Natural killer cell (primary cell): ENCODE measurements at regions not wholly inside any gene's neighbourhood (a gene's known extent, or its start where the extent isn't known, plus 50 kb on each side); places are given as distances from the start of the nearest gene placed in this dataset.
"Not testable (repeated sequence)": the region's sequence is repeated elsewhere in the genome, so short reads cannot be mapped to it uniquely, and the experiment has no call there.

Experiments used
- ATAC-seq, 3 donors: fragments of 150-1000 bp in 2 of 3; fragments of 200-7000 bp in 1 of 3; cut with Tn5 transposase; 1 replicate in 1 of 3; 2 replicates in 2 of 3; pipeline ENCODE4 v1.10.0; 2021; ENCODE audit warnings: mild to moderate bottlenecking in 2 of 3, moderate library complexity in 2 of 3
- DNase-seq, 2 donors: peaks; one replicate each; pipeline versions ENCODE4 v3.0.0 to v3.0.0-alpha.2; 2013 to 2021; ENCODE audit warnings: mixed read lengths in 1 of 2
- H3K27ac ChIP-seq: one replicate; pipeline ENCODE4 v1.5.1; 2013; ENCODE audit warnings: mild to moderate bottlenecking, low read length
- H3K27me3 ChIP-seq: one replicate; pipeline ENCODE4 v1.6.1; 2013; ENCODE audit warnings: low read length; ENCODE audit not compliant: control insufficient read depth, insufficient read depth
- H3K36me3 ChIP-seq: one replicate; pipeline ENCODE4 v1.6.1; 2013; ENCODE audit warnings: low read length; ENCODE audit not compliant: control insufficient read depth, insufficient read depth
- H3K4me1 ChIP-seq: one replicate; pipeline ENCODE4 v1.6.1; 2013; ENCODE audit warnings: low read length; ENCODE audit not compliant: control insufficient read depth, insufficient read depth
- H3K4me3 ChIP-seq: one replicate; pipeline ENCODE4 v1.5.1; 2013; ENCODE audit warnings: low read length
- H3K9me3 ChIP-seq: one replicate; pipeline ENCODE4 v1.6.1; 2013; ENCODE audit warnings: low read length; ENCODE audit not compliant: control insufficient read depth, insufficient read depth
- H3K27ac Mint-ChIP-seq, 2 donors: one replicate each; pipeline ENCODE4 v1.8.0; 2022; ENCODE audit warnings: mild to moderate bottlenecking in 2 of 2, mixed read lengths in 2 of 2, moderate library complexity in 1 of 2
- H3K27me3 Mint-ChIP-seq, 2 donors: one replicate each; pipeline ENCODE4 v1.8.0; 2022; ENCODE audit warnings: low read depth in 2 of 2, mixed read lengths in 2 of 2
- H3K36me3 Mint-ChIP-seq: one replicate; pipeline ENCODE4 v1.8.0; 2022; ENCODE audit warnings: mixed read lengths
- H3K4me1 Mint-ChIP-seq, 2 donors: one replicate each; pipeline ENCODE4 v1.8.0; 2022; ENCODE audit warnings: mixed read lengths in 2 of 2
- H3K4me3 Mint-ChIP-seq: one replicate; pipeline ENCODE4 v1.8.0; 2022; ENCODE audit warnings: mild to moderate bottlenecking, moderate library complexity, mixed read lengths
- H3K9me3 Mint-ChIP-seq, 2 donors: one replicate each; pipeline ENCODE4 v1.8.0; 2022; ENCODE audit warnings: mixed read lengths in 2 of 2
- CTCF ChIP-seq: fragments of 200-600 bp; IDR thresholded peaks from one replicate; pipeline ENCODE4 v1.8.0; 2022; ENCODE audit warnings: antibody characterized with exemption
- WGBS: methylation state at CpG from one replicate; pipeline ENCODE4 v1.1.7; 2013; ENCODE audit warnings: missing lambda C conversion rate; ENCODE audit not compliant: insufficient coverage; 5-methylcytosine and 5-hydroxymethylcytosine counted together
- intact Hi-C: fragments of 100-400 bp; cut with micrococcal nuclease; formaldehyde crosslinking; loops from one replicate; pipeline ENCODE4 v1.14.2; 2022

GRCh38 chr18:76613053-76613754, 118.2 kb upstream of the ZNF516 start:
- H3K27ac Mint-ChIP-seq: no peak overlapping the region
- peaks cover 9 to 14% of the 10 kb centered on the region in 2 donors for H3K27me3 Mint-ChIP-seq
- no peaks in the 10 kb centered on the region for H3K27me3 ChIP-seq
- 93% methylated on average over 15 of the region's 16 CpGs for WGBS
- ATAC-seq: no peak
- no peaks in the 10 kb centered on the region for H3K36me3 Mint-ChIP-seq
- no peak for TF ChIP-seq CTCF
- H3K4me1 Mint-ChIP-seq: no peaks in the 10 kb centered on the region
- no peak for DNase-seq
- H3K4me1 ChIP-seq: no peaks in the 10 kb centered on the region
- no peaks in the 10 kb centered on the region for H3K9me3 Mint-ChIP-seq
- H3K27ac ChIP-seq: no peak overlapping the region
- H3K36me3 ChIP-seq: no peaks in the 10 kb centered on the region
- no peak overlapping the region for H3K4me3 Mint-ChIP-seq
- intact Hi-C loops: no loop called here
- no peak overlapping the region for H3K4me3 ChIP-seq
- H3K9me3 ChIP-seq: no peaks in the 10 kb centered on the region

- H3K36me3 Mint-ChIP-seq, H3K9me3 Mint-ChIP-seq, H3K4me1 Mint-ChIP-seq, H3K4me3 Mint-ChIP-seq, H3K27ac Mint-ChIP-seq, ATAC-seq, H3K9me3 ChIP-seq, H3K27me3 ChIP-seq, H3K36me3 ChIP-seq, H3K27me3 Mint-ChIP-seq, H3K27ac ChIP-seq, H3K4me3 ChIP-seq, DNase-seq, H3K4me1 ChIP-seq, intact Hi-C loops: not testable (repeated sequence)
- 96% methylated on average over 26 of the region's 26 CpGs for WGBS
Observed at GRCh38 chr18:76611750-76612045, 116.7 kb upstream of the ZNF516 start.

DNA sequence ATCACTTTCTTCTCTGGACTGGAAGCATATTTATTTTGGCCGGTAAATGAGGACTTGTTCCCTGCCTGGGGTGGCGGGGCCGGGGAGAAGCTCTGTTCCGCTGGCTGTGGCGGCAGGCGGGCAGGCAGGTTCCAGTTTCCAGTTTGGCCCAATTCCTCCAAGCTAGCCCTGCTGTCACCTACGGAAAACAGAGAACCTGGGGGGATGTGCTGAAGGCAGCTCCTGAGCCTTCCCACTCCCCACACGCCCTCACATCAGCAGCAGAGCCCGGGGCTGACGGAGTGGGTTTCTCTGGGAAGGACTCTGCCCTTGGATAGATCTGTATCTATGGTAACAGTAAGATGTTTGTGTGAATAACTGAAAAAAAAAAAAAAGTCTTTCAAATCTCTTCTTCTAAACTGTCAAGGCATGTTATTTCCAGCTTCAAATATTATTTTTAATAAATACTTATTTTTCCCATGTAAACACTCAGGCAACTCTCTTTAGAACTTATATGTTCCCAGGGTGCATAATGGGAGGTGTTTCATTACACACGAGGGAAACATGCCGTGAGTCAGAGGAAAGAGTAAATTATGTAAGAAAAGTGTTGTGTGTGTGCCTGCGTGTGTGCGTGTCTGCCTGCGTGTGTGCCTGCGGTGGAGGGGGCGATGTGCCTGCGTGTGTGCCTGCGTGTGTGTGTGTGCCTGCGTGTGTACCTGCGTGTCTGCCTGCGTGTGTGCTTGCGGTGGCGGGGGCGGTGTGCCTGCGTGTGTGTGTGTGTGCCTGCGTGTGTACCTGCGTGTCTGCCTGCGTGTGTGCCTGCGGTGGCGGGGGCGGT, 116.1 kb upstream of the ZNF516 start:
- WGBS: 96% methylated on average over 29 of the region's 32 CpGs
- Histone ChIP-seq H3K4me1 (no peaks in the 10 kb centered on the region), H3K4me3 (no peak overlapping the region)

More for the DNA sequence above, 116.1 kb upstream of the ZNF516 start:
- Histone ChIP-seq H3K27me3 (no peaks in the 10 kb centered on the region), H3K27ac (no peak overlapping the region), H3K9me3 (no peaks in the 10 kb centered on the region), H3K36me3 (no peaks in the 10 kb centered on the region)
- intact Hi-C loops: no loop called here
- Mint-ChIP-seq H3K9me3 (no peaks in the 10 kb centered on the region), H3K27me3 (peaks cover 6 to 7% of the 10 kb centered on the region in 2 donors), H3K4me3 (no peak overlapping the region), H3K27ac (no peak overlapping the region), H3K4me1 (no peaks in the 10 kb centered on the region), H3K36me3 (no peaks in the 10 kb centered on the region)
- ATAC-seq (no peak), DNase-seq (no peak)
- TF ChIP-seq CTCF: no peak
